HG03045 (cell line): ENCODE measurements at regions not wholly inside any gene's neighbourhood (a gene's known extent, or its start where the extent isn't known, plus 50 kb on each side); places are given as distances from the start of the nearest gene placed in this dataset.

Experiments used
- ATAC-seq: cut with Tn5 transposase; IDR thresholded peaks from one replicate; pipeline ENCODE4 v1.9.1; 2021; ENCODE audit warnings: mild to moderate bottlenecking, moderate library complexity; ENCODE audit not compliant: unreplicated experiment

DNA sequence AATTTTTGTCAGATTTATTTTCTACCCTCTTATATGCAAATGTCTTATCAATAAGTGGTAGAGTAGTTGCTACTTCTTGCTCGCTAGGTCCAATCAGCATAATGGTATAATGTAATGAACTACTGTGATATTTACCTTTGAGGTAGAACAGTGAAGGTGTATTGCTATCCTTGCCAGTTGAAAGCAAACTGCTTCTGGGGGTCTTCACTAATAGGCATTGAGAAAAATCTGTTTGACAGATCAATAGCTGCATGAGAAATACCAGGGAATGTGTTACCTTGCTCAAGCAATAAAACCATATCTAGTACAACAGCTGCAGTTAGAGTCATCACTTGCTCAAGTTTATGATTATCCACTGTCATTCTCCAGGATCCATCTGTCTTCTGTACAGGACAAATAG lies 50.1 kb upstream of the EFEMP1 start:
- ATAC-seq, result no peak

- ATAC-seq, result no peak
Observed at GRCh38 chr2:55976681-55977080, 53.1 kb upstream of the EFEMP1 start.

GRCh38 chr2:55985406-55985805 lies 61.8 kb upstream of the EFEMP1 start:
- ATAC-seq, result peak; percentile 55

GRCh38 chr2:55986001-55986400 lies 62.4 kb upstream of the EFEMP1 start:
- no peak for ATAC-seq

- no peak for ATAC-seq
Observed at GRCh38 chr2:55986700-55987440, 63.3 kb upstream of the EFEMP1 start.

DNA sequence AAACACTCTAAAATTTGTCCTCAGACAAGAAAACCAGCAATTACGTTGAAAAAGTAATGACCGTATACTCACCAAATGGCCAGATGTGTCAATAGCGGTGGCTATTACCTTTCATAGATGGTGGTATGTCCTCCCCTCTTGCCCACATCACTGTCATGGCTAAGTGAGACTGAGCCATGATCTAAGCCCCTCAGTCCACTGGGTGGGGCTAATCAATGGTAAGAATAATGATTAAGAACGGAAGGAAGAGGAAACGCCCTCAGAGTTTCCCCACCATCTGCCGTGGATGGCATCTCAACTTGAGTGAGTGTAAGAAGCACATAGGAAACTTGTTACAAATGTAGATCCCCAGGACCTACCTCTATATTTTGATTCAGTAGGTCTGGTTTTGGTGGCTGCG lies 65.8 kb upstream of the EFEMP1 start:
- no peak for ATAC-seq

DNA sequence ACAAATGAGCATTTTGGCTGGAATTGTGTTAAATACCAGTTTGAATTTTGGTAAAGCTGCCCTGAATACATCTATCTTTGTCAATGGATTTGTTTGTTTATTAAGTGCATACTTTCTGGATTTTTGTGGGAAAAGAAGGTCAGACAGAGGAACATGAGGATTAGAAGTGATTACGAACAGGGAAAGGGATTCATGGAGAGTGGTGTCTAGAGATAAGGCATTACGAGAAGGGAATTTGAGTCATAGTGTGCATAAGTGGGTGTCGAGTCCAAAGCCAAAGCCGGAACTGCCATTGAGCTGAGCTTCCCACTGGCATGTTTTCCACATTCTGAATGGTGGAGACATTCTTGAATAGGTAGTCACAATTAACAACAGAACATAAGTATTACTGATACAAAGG lies 68.9 kb upstream of the EFEMP1 start:
- no peak for ATAC-seq

GRCh38 chr2:55993685-55994084 lies 70.1 kb upstream of the EFEMP1 start:
- no peak for ATAC-seq

DNA sequence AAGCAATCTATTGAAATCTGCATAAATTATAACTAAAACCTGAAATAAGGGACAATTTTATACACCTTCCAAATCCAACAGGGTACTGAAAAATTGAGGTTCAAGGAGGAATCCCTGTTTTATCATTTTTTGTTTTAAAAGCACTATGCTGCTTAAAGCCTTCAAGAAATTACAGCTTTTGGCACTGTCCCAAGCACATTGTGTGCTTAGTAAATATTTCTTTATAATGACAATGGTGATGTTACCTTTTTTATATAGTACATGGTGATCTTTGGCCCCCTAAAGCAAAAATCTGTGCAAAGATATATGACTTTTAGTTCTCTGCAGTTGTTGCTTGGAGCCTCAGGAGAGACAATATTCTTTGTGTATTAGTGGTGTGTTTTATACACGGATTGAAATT lies 71.6 kb upstream of the EFEMP1 start:
- no peak for ATAC-seq

DNA sequence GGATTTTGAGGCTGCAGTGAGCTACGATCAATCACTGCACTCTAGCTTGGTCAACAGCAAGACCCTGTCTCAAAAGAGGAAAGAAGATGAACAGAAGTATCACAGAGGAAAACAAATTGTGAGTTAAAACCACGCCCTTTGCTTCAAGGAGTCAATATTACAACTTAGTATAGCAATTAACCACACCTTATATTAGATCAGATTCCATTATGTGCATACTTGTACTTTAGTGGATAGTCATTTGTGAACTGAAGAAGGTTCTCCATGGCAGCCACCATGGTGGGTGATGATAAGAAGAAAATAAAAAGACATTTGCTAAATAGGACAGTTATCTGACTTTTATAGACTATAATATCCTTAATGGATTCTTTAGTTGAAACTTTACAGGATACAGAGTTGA lies 72.3 kb upstream of the EFEMP1 start:
- ATAC-seq, result no peak

- no peak for ATAC-seq
Observed at GRCh38 chr2:55999231-55999630, 75.6 kb upstream of the EFEMP1 start.

DNA sequence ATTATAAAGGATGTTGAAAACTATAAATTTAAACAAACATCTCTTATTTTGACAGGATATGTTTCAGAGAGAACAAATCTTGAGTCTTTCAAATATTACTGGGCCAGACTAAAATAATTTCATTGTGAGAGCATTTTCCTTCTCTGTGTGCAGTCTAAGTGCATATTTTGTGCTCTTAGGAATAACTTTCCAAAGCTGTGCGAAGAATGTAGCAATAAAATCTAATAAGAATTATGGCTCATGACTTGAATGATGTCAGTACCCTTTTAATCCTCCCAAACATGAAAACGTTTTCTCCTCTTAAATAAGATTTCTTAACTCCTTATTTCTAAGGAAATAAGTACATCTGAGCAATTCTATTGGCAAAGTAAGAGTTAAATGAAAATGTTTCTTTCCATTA lies 76.2 kb upstream of the EFEMP1 start:
- no peak for ATAC-seq

- ATAC-seq, result no peak
Observed at GRCh38 chr2:56001947-56002346, 78.4 kb upstream of the EFEMP1 start.

DNA sequence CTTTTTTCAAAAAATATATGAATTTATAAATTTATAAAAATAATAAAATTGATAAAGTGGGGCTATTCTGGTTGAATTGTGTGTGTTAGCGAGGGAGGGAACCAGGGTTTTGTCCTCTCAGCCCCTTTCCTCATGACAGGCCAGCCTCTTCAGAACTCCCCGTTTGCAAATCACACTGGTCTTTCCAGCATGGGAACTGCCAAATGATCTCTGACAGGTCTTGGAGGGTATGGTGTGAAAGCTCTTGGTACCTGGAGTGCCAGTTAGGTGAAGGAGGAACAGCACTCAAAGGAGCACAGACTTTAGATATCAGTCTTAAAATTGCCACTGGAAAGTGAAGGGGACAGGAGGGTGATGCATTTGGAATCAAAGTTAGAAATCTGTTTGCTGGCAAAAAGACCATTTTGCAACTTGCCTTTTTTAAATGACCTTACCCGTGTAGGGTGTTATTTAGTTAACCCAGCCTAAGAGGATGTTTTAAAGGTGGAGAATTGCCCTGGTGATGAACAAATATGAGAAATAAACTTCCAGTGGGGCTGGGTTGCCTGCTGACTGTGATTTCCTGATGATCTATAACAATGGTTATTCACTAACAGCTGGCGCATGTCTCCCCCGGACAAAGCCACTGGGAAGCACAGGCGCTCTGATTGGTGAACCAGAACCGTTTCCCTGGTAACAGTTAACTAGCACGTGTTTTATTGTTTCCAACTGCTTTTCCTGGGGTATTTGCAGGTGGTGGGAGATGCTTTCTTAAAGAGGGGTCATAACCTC lies 85.3 kb upstream of the EFEMP1 start:
- no peak for ATAC-seq

GRCh38 chr2:56009758-56010458 lies 86.3 kb upstream of the EFEMP1 start:
- no peak for ATAC-seq

GRCh38 chr2:56011624-56012023 lies 88.0 kb upstream of the EFEMP1 start:
- no peak for ATAC-seq

DNA sequence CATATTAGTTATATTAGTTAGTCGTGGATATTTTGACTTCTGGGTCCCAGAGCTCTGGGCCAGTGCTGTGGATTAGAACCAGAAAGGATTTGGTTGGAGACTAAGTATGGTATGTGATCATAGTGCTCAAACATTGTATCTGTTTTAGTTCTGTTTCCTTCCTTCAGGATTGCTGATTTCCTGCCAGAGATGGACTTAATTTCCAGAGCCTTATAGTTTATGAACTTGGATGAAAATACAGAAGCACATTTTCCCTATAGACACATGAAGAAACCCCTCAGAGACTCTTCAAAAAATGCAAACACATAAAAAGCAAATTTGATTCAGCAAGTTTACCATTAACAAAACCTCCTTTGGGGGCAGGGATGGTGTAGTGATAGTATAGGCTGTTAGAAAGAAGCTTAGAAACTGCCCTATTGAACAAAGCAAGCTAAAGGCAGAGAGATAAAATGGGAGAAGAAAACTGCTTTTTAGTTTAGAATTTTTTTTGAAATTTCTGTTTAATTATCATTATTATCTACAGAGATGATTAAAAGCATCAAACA lies 88.7 kb upstream of the EFEMP1 start:
- no peak for ATAC-seq

DNA sequence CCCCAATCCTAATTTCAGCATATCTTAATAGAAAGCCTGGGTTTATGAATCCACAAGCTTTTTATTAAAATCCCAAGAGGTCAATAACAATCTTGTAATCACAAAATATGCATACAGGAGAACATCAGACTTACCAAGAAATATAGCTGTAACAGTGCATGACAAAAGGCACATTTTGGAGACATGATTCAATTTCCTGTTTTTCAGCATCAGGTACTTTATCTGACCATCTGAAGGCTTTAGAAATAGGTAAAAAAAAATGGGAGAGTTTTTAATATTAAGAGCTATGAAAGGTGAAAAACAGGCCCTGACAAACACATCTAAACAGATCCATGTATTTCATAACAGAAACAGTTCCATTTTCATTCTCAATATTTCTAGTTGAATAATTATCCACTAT lies 89.9 kb upstream of the EFEMP1 start:
- no peak for ATAC-seq

DNA sequence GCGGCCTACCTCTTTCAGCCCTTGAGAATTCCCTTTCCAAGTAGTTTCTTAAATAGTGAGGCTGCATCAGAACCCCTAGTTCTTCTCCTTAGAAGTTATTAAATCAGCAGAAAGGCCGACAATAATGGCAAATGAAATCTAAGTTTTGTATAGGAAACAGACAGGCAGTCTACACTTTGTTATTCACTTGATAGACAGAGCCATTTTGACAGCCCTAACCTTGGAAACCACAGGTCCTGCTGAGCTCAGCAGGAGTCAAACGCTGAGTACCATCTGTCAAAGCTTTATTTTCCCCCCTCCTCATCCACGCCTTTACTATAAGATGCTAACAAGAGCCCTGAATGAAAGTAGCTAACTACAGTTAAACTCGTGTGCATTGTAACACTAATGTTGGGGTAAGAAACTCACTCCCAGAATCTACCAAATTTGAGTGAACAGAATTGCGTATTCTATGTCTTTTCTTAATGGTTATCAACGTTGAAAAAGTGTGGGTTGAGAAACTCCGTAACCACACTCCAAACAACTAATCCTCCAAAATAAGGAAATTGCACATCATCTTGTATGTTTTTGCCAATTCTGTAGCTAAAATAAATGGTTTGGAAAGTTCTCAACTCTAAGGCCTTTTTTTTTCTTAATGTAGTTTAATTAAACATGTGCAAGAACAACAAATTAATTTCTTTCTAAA lies 90.6 kb upstream of the EFEMP1 start:
- ATAC-seq, result no peak

- no peak for ATAC-seq
Observed at GRCh38 chr2:56015711-56016115, 92.1 kb upstream of the EFEMP1 start.

DNA sequence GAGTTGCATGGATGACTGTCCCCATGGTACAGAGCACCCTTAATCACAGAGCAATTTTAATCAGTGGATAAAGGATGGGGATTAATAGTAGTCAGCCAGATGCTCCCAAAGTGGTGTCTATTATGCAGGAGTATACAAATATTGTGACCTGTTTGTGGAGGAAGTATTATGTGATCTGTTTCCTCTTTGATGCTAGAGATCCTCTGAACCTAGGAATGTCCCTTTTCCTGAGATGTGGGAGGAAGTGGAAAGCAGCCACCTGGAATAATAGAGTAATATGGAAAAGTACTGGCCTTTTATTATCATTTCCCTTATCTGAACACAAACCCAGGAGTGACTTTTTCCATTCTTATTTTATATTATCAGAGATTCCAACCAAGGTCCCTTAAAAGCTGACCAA lies 94.2 kb upstream of the EFEMP1 start:
- no peak for ATAC-seq
